GM12892 (cell line): ENCODE measurements at regions not wholly inside any gene's neighbourhood (a gene's known extent, or its start where the extent isn't known, plus 50 kb on each side); places are given as distances from the start of the nearest gene placed in this dataset.

Source experiments
- POLR2A ChIP-seq: IDR thresholded peaks from 2 replicates; pipeline ENCODE4 v1.6.1; 2011; ENCODE audit warnings: low read depth, low read length, control low read depth
- POLR2AphosphoS5 ChIP-seq: IDR thresholded peaks from 2 replicates; pipeline ENCODE4 v1.6.1; 2011; ENCODE audit warnings: low read depth, low read length, control low read depth
- TAF1 ChIP-seq: IDR thresholded peaks from 2 replicates; pipeline ENCODE4 v1.6.1; 2011; ENCODE audit warnings: low read depth, mild to moderate bottlenecking, control low read depth, low read length, borderline replicate concordance

DNA sequence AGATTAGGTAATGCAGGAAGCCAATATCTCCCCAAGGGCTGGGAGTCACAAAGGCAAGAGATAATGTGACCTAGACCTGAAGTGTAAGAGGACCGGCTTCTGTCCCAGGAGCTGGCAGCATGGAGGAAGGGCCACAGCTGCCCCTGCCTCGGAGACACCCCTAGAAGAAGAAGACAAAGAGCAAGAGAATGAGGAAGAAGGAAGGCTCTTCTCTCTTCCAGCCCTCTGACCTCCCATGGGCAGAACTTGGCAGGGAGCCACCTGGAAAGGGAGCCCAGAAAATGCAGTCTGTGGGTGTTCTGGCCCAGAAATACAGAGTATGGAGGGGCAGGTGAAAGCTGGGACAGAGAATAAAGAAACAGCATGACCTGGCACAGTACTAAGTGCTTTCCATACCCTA lies 151.0 kb downstream of the C5orf15 start:
- TF ChIP-seq POLR2A, result no peak
- no peak for TF ChIP-seq POLR2AphosphoS5
- no peak for TF ChIP-seq TAF1
